Endometrium (tissue), 2 donors: ENCODE measurements at regions not wholly inside any gene's neighbourhood (a gene's known extent, or its start where the extent isn't known, plus 50 kb on each side); places are given as distances from the start of the nearest gene placed in this dataset.
"Not testable (repeated sequence)": the region's sequence is repeated elsewhere in the genome, so short reads cannot be mapped to it uniquely, and the experiment has no call there.

ENCODE experiments used
- FAIRE-seq: peaks from 2 replicates; lab custom pipeline; 2012; peaks lifted over from hg19 to GRCh38; lab: Jason Lieb, UNC
- donor health status: control.
- donor health status: control.

- FAIRE-seq, result not testable (repeated sequence)
Observed at GRCh38 chr12:83226960-83227359, 540.3 kb downstream of the TMTC2 start.

GRCh38 chr12:83225806-83226205 lies 539.1 kb downstream of the TMTC2 start:
- FAIRE-seq, result no peak

- FAIRE-seq, result no peak
Observed at GRCh38 chr12:83224012-83224411, 537.3 kb downstream of the TMTC2 start.

- peak; percentile 8 for FAIRE-seq
Observed at GRCh38 chr12:83220774-83221173, 534.1 kb downstream of the TMTC2 start.

GRCh38 chr12:83216230-83216629 lies 529.5 kb downstream of the TMTC2 start:
- FAIRE-seq, result no peak

- FAIRE-seq, result no peak
Observed at GRCh38 chr12:83214185-83214584, 527.5 kb downstream of the TMTC2 start.

GRCh38 chr12:83210933-83211332 lies 524.2 kb downstream of the TMTC2 start:
- FAIRE-seq, result no peak

GRCh38 chr12:83199069-83199468 lies 512.4 kb downstream of the TMTC2 start:
- FAIRE-seq, result no peak

- FAIRE-seq, result no peak
Observed at GRCh38 chr12:83198291-83199015, 511.7 kb downstream of the TMTC2 start.

- FAIRE-seq, result no peak
Observed at GRCh38 chr12:83197483-83197914, 510.8 kb downstream of the TMTC2 start.

- no peak for FAIRE-seq
Observed at GRCh38 chr12:83196694-83197350, 510.1 kb downstream of the TMTC2 start.

- FAIRE-seq, result no peak
Observed at GRCh38 chr12:83190631-83191390, 504.1 kb downstream of the TMTC2 start.

GRCh38 chr12:83186419-83186818 lies 499.7 kb downstream of the TMTC2 start:
- FAIRE-seq, result no peak

GRCh38 chr12:83185241-83185640 lies 498.5 kb downstream of the TMTC2 start:
- peak; percentile 51 for FAIRE-seq
